ENCODE measurements at regions not wholly inside any gene's neighbourhood (a gene's known extent, or its start where the extent isn't known, plus 50 kb on each side); places are given as distances from the start of the nearest gene placed in this dataset.

DNA sequence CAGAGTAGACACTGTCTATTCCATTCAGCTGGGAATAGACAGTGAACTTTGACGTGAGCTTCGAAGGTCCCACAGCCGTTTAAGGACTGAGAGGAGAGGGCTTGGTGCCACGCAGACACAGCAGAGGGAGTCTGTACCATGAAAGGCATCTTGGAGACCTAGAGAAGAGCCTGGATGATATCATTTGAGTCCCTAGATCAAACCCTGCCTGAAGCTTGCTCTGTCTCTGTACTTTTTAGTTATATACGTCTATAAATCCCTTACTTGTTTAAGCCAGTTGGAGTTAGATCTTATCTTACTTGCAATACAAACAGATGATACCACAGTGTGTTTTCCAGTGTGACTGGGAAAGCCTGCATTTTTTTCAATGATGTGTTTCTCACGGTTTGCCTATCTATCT lies 128.9 kb upstream of the RTL1 start:
- no peak overlapping the region for H2AFZ ChIP-seq (ENCODE audit: low read depth)
- no peak overlapping the region for H3K27ac ChIP-seq (ENCODE audit: low read depth in 2 of 2, low read length in 1 of 2)
- no peaks in the 10 kb centered on the region for H3K27me3 ChIP-seq (ENCODE audit: insufficient read depth)
- TF ChIP-seq FOSL2 (IDR thresholded peaks at IDR 0.05; ENCODE audit: borderline replicate concordance, low read depth) (no peak), ELF1 (IDR thresholded peaks at IDR 0.05) (no peak), TCF12 (IDR thresholded peaks at IDR 0.05) (no peak), YY1 (IDR thresholded peaks at IDR 0.05; ENCODE audit: low read depth) (no peak)
- H3F3A ChIP-seq (replicated peaks; ENCODE audit: insufficient read depth): no peaks in the 10 kb centered on the region
- no peak overlapping the region for H3K4me2 ChIP-seq
- no peak overlapping the region for H3K9ac ChIP-seq
- WGBS (ENCODE audit: low lambda C conversion rate): 59% methylated on average over 6 of the region's 6 CpGs
- no peaks in the 10 kb centered on the region for H3K79me2 ChIP-seq (ENCODE audit: insufficient read depth)
- POLR2A ChIA-PET: no interaction called here
- H3K36me3 ChIP-seq (replicated peaks in 1 of 2; ENCODE audit: control insufficient read depth in 1 of 2, insufficient read depth in 2 of 2, low read length in 1 of 2): no peaks in the 10 kb centered on the region
- DNase-seq: no peak
- H3K4me3 ChIP-seq (ENCODE audit: low read depth in 2 of 2, low read length in 1 of 2): no peak overlapping the region
- H4K20me1 ChIP-seq (ENCODE audit: insufficient read depth): no peaks in the 10 kb centered on the region
- H3K4me1 ChIP-seq (ENCODE audit: control insufficient read depth in 1 of 2, insufficient read depth in 2 of 2, low read depth in 1 of 2, low read length in 1 of 2): no peaks in the 10 kb centered on the region
- CTCF ChIA-PET: no interaction called here
- no peaks in the 10 kb centered on the region for H3K9me3 ChIP-seq
- no peaks in the 10 kb centered on the region for H3K9me2 ChIP-seq

DNA sequence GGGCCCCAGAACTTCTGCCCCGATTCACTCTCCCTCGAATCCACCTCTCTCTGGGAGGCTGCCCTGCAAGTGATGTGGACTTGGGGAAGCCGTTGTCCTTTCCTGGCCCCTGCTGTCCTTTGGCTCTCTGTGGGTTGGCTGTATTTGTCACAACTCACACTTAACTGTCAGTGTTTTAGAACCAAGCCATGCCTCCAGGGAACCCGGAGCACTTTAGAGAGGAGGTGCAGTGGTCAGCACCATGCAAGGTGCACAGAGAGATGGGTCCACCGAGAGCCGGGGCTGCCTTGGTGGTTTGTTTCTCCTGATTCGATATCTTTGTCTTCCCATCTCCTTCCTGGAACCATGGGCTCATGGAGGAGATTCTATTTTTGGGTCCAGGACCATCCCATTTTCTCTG lies 129.5 kb upstream of the RTL1 start:
- Histone ChIP-seq H3K4me2 (no peak overlapping the region), H3K9me2 (no peaks in the 10 kb centered on the region), H3K9me3 (no peaks in the 10 kb centered on the region), H3K9ac (no peak overlapping the region), H2AFZ (ENCODE audit: low read depth) (no peak overlapping the region), H3K27ac (ENCODE audit: low read depth in 2 of 2, low read length in 1 of 2) (no peak overlapping the region; a peak in 1 of 4 replicates), H3K27me3 (ENCODE audit: insufficient read depth) (no peaks in the 10 kb centered on the region), H3K4me3 (ENCODE audit: low read depth in 2 of 2, low read length in 1 of 2) (no peak overlapping the region), H3K4me1 (ENCODE audit: control insufficient read depth in 1 of 2, insufficient read depth in 2 of 2, low read depth in 1 of 2, low read length in 1 of 2) (no peaks in the 10 kb centered on the region), H3F3A (replicated peaks; ENCODE audit: insufficient read depth) (no peaks in the 10 kb centered on the region), H3K79me2 (ENCODE audit: insufficient read depth) (no peaks in the 10 kb centered on the region), H3K36me3 (replicated peaks in 1 of 2; ENCODE audit: control insufficient read depth in 1 of 2, insufficient read depth in 2 of 2, low read length in 1 of 2) (no peaks in the 10 kb centered on the region), H4K20me1 (ENCODE audit: insufficient read depth) (no peaks in the 10 kb centered on the region)
- ChIA-PET POLR2A (no interaction called here), CTCF (no interaction called here)
- 67% methylated on average over 7 of the region's 7 CpGs for WGBS (ENCODE audit: low lambda C conversion rate)
- no peak for TF ChIP-seq SIN3A (IDR thresholded peaks at IDR 0.05; ENCODE audit: borderline replicate concordance, low read depth, low read length)
- TF ChIP-seq MXI1 (IDR thresholded peaks at IDR 0.05; ENCODE audit: low read depth, low read length): no peak
- TF ChIP-seq, protein P1, sequence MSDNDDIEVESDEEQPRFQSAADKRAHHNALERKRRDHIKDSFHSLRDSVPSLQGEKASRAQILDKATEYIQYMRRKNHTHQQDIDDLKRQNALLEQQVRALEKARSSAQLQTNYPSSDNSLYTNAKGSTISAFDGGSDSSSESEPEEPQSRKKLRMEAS (IDR thresholded peaks at IDR 0.05; ENCODE audit: low read depth): no peak
- TF ChIP-seq, protein P2, sequence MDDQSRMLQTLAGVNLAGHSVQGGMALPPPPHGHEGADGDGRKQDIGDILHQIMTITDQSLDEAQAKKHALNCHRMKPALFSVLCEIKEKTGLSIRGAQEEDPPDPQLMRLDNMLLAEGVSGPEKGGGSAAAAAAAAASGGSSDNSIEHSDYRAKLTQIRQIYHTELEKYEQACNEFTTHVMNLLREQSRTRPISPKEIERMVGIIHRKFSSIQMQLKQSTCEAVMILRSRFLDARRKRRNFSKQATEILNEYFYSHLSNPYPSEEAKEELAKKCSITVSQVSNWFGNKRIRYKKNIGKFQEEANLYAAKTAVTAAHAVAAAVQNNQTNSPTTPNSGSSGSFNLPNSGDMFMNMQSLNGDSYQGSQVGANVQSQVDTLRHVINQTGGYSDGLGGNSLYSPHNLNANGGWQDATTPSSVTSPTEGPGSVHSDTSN (IDR thresholded peaks at IDR 0.05): no peak
- TF ChIP-seq JUND (IDR thresholded peaks at IDR 0.05): no peak
- TF ChIP-seq, protein P3, sequence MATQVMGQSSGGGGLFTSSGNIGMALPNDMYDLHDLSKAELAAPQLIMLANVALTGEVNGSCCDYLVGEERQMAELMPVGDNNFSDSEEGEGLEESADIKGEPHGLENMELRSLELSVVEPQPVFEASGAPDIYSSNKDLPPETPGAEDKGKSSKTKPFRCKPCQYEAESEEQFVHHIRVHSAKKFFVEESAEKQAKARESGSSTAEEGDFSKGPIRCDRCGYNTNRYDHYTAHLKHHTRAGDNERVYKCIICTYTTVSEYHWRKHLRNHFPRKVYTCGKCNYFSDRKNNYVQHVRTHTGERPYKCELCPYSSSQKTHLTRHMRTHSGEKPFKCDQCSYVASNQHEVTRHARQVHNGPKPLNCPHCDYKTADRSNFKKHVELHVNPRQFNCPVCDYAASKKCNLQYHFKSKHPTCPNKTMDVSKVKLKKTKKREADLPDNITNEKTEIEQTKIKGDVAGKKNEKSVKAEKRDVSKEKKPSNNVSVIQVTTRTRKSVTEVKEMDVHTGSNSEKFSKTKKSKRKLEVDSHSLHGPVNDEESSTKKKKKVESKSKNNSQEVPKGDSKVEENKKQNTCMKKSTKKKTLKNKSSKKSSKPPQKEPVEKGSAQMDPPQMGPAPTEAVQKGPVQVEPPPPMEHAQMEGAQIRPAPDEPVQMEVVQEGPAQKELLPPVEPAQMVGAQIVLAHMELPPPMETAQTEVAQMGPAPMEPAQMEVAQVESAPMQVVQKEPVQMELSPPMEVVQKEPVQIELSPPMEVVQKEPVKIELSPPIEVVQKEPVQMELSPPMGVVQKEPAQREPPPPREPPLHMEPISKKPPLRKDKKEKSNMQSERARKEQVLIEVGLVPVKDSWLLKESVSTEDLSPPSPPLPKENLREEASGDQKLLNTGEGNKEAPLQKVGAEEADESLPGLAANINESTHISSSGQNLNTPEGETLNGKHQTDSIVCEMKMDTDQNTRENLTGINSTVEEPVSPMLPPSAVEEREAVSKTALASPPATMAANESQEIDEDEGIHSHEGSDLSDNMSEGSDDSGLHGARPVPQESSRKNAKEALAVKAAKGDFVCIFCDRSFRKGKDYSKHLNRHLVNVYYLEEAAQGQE (IDR thresholded peaks at IDR 0.05; ENCODE audit: low read depth, low read length): no peak
- no peak for TF ChIP-seq RFX5 (IDR thresholded peaks at IDR 0.05; ENCODE audit: low read length)
- TF ChIP-seq CHD2 (IDR thresholded peaks at IDR 0.05; ENCODE audit: low read length, partially characterized antibody): no peak
- no peak for TF ChIP-seq EP300 (IDR thresholded peaks at IDR 0.05; ENCODE audit: borderline replicate concordance in 1 of 2, low read depth in 1 of 2, low read length in 1 of 2)
- no peak for TF ChIP-seq EZH2phosphoT487 (IDR thresholded peaks at IDR 0.05; ENCODE audit: borderline replicate concordance, low read depth)
- TF ChIP-seq GABPA (IDR thresholded peaks at IDR 0.05; ENCODE audit: low read depth): no peak
- TF ChIP-seq, protein P4, sequence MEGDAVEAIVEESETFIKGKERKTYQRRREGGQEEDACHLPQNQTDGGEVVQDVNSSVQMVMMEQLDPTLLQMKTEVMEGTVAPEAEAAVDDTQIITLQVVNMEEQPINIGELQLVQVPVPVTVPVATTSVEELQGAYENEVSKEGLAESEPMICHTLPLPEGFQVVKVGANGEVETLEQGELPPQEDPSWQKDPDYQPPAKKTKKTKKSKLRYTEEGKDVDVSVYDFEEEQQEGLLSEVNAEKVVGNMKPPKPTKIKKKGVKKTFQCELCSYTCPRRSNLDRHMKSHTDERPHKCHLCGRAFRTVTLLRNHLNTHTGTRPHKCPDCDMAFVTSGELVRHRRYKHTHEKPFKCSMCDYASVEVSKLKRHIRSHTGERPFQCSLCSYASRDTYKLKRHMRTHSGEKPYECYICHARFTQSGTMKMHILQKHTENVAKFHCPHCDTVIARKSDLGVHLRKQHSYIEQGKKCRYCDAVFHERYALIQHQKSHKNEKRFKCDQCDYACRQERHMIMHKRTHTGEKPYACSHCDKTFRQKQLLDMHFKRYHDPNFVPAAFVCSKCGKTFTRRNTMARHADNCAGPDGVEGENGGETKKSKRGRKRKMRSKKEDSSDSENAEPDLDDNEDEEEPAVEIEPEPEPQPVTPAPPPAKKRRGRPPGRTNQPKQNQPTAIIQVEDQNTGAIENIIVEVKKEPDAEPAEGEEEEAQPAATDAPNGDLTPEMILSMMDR (IDR thresholded peaks at IDR 0.05): no peak
- DNase-seq: no peak

Data from SK-N-SH (cell line).